Uterus (tissue), 3 donors: ENCODE measurements at regions not wholly inside any gene's neighbourhood (a gene's known extent, or its start where the extent isn't known, plus 50 kb on each side); places are given as distances from the start of the nearest gene placed in this dataset.

Experiments used
- DNase-seq, 2 donors: peaks; one replicate each; pipeline ENCODE4 v3.0.0-alpha.2; 2019 to 2020
- H3K27ac ChIP-seq, 2 donors: fragments of 200-600 bp; sonication (generic); 1 replicate in 1 of 2; 2 replicates in 1 of 2; pipeline ENCODE4 v1.5.1; 2016 to 2018
- H3K27me3 ChIP-seq, 2 donors: fragments of 200-600 bp; sonication (generic); one replicate each; pipeline ENCODE4 v1.5.1; 2018 to 2019; ENCODE audit warnings: control low read depth in 1 of 2
- H3K36me3 ChIP-seq, 2 donors: fragments of 200-600 bp; sonication (generic); one replicate each; pipeline ENCODE4 v1.5.1; 2019; ENCODE audit warnings: control low read depth in 1 of 2
- H3K4me1 ChIP-seq, 2 donors: fragments of 200-600 bp; sonication (generic); one replicate each; pipeline ENCODE4 v1.5.1; 2018 to 2019; ENCODE audit warnings: control low read depth in 1 of 2
- H3K4me3 ChIP-seq, 2 donors: fragments of 200-600 bp; sonication (generic); 1 replicate in 1 of 2; 2 replicates in 1 of 2; pipeline ENCODE4 v1.5.1; 2018 to 2019; ENCODE audit warnings: mild to moderate bottlenecking in 1 of 2
- H3K9me3 ChIP-seq, 2 donors: fragments of 200-600 bp; sonication (generic); one replicate each; pipeline ENCODE4 v1.5.1; 2019; ENCODE audit warnings: control low read depth in 1 of 2
- POLR2A ChIP-seq, 2 donors: fragments of 450-650 bp; IDR thresholded peaks; one replicate each; pipeline ENCODE4 v1.6.1; 2016; ENCODE audit warnings: antibody characterized with exemption in 2 of 2, mild to moderate bottlenecking in 1 of 2, moderate library complexity in 1 of 2
- intact Hi-C: fragments of 100-400 bp; cut with DNase I; formaldehyde crosslinking; loops from one replicate; pipeline ENCODE4 v1.15.1; 2023; ENCODE audit warnings: low total_unique reads
- TF ChIP-seq, protein P1 (sequence below), 4 experiments: fragments of 200-600 bp in 2 of 4; fragments of 450-650 bp in 2 of 4; sonication (generic) in 2 of 4; IDR thresholded peaks; one replicate each; pipeline ENCODE4 v1.5.1; 2016 to 2019; ENCODE audit warnings: antibody characterized with exemption in 4 of 4, mild to moderate bottlenecking in 2 of 4, moderate library complexity in 1 of 4
- donor health status: DM: yes; HTN: yes; CAD: no.

DNA sequence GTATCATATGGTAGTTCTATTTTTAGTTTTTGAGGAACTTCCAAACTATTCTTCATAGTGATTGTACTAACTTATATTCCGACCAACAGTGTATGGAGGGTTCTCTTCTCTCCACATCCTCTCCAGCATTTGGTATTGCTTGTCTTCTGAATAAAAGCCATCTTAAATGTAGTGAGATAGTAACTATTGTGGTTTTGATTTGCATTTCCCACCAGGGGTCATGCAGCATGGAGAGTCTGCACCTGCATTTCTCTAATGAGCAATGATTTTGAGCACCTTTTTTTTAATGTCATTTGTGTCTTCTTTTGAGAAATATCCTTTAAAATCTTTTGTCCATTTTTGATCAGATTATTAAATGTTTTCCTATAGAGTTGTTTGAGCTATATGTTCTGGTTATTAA lies 718.5 kb downstream of the ZBBX start:
- H3K4me3 ChIP-seq: no peak overlapping the region
- intact Hi-C loops: no loop called here
- no peak for DNase-seq
- H3K36me3 ChIP-seq: no peaks in the 10 kb centered on the region
- TF ChIP-seq, protein P1, sequence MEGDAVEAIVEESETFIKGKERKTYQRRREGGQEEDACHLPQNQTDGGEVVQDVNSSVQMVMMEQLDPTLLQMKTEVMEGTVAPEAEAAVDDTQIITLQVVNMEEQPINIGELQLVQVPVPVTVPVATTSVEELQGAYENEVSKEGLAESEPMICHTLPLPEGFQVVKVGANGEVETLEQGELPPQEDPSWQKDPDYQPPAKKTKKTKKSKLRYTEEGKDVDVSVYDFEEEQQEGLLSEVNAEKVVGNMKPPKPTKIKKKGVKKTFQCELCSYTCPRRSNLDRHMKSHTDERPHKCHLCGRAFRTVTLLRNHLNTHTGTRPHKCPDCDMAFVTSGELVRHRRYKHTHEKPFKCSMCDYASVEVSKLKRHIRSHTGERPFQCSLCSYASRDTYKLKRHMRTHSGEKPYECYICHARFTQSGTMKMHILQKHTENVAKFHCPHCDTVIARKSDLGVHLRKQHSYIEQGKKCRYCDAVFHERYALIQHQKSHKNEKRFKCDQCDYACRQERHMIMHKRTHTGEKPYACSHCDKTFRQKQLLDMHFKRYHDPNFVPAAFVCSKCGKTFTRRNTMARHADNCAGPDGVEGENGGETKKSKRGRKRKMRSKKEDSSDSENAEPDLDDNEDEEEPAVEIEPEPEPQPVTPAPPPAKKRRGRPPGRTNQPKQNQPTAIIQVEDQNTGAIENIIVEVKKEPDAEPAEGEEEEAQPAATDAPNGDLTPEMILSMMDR (IDR thresholded peaks at IDR 0.05): no peak
- TF ChIP-seq POLR2A (IDR thresholded peaks at IDR 0.05): no peak
- H3K4me1 ChIP-seq: no peaks in the 10 kb centered on the region
- no peaks in the 10 kb centered on the region for H3K27me3 ChIP-seq
- no peak overlapping the region for H3K27ac ChIP-seq
- no peaks in the 10 kb centered on the region for H3K9me3 ChIP-seq

- Histone ChIP-seq H3K27me3 (no peaks in the 10 kb centered on the region), H3K4me1 (no peaks in the 10 kb centered on the region), H3K27ac (no peak overlapping the region), H3K9me3 (no peaks in the 10 kb centered on the region), H3K36me3 (no peaks in the 10 kb centered on the region), H3K4me3 (no peak overlapping the region)
- DNase-seq: no peak
- TF ChIP-seq, protein P1 (IDR thresholded peaks at IDR 0.05): no peak
- TF ChIP-seq POLR2A (IDR thresholded peaks at IDR 0.05): no peak
- intact Hi-C loops: no loop called here
Observed at GRCh38 chr3:166660962-166661361, 719.1 kb downstream of the ZBBX start.

DNA sequence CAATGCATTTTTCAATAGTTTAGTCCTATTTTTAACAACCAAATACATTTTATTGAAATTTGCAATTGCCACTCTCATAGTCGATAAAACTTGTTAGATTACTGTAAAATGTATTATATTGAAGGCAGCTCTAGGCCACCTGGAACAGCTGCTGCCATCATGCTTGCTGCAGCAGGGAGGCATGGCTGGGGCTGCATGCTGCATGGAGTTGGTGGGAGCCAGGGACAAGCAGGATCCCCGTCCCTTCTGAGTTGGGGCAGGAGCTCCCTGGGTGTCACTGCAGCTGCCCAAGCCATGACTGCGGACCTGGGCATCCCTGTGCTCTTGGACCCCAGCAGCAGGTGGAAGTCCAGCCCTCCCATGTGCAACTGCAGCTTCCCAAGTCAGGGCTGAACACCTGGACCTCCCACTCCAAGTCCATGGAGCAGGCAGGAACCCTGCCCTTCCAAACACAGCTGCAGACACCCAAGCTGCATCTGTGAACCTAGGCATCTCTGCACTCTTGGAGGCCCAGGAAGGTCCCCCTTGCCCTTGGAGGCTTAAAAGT lies 742.0 kb downstream of the ZBBX start:
- no peak for DNase-seq
- Histone ChIP-seq H3K4me1 (no peaks in the 10 kb centered on the region), H3K9me3 (no peaks in the 10 kb centered on the region), H3K36me3 (no peaks in the 10 kb centered on the region), H3K27me3 (no peaks in the 10 kb centered on the region), H3K4me3 (no peak overlapping the region), H3K27ac (no peak overlapping the region)
- intact Hi-C loops: no loop called here
- TF ChIP-seq POLR2A (IDR thresholded peaks at IDR 0.05): no peak
- TF ChIP-seq, protein P1 (IDR thresholded peaks at IDR 0.05): no peak

GRCh38 chr3:166634091-166634746 lies 745.9 kb downstream of the ZBBX start:
- Histone ChIP-seq H3K4me3 (no peak overlapping the region), H3K9me3 (no peaks in the 10 kb centered on the region), H3K27ac (no peak overlapping the region), H3K27me3 (no peaks in the 10 kb centered on the region), H3K36me3 (no peaks in the 10 kb centered on the region), H3K4me1 (no peaks in the 10 kb centered on the region)
- no peak for DNase-seq
- intact Hi-C loops: no loop called here
- no peak for TF ChIP-seq POLR2A (IDR thresholded peaks at IDR 0.05)
- TF ChIP-seq, protein P1 (IDR thresholded peaks at IDR 0.05): no peak

- intact Hi-C loops: no loop called here
- TF ChIP-seq, protein P1 (IDR thresholded peaks at IDR 0.05): no peak
- no peak for TF ChIP-seq POLR2A (IDR thresholded peaks at IDR 0.05)
- H3K4me1 ChIP-seq: no peaks in the 10 kb centered on the region
- H3K9me3 ChIP-seq: no peaks in the 10 kb centered on the region
- no peak for DNase-seq
- H3K4me3 ChIP-seq: no peak overlapping the region
- no peaks in the 10 kb centered on the region for H3K27me3 ChIP-seq
- H3K27ac ChIP-seq: no peak overlapping the region
- H3K36me3 ChIP-seq: no peaks in the 10 kb centered on the region
Observed at GRCh38 chr3:166630190-166630589, 749.9 kb downstream of the ZBBX start.
